ENCODE measurements at regions not wholly inside any gene's neighbourhood (a gene's known extent, or its start where the extent isn't known, plus 50 kb on each side); places are given as distances from the start of the nearest gene placed in this dataset.

DNA sequence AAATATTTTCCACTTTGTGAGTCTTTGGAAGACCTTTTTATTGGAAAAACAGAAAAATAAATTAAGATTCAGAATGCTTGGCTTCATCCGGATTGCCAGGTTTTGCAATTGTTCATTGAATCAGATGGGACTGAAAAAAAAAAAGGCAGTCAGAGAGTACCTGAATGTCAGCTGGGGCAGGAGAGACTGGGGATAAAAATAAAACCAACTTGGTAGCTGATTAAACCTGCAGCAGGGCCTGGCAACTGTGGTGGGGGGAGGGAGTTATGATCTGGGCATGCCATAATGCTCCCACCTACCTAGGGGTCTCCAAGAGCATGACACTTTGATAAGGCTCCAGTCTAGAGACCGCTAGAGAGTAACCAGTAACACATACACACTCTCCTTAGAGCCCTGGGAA is 454.4 kb downstream of the DTWD2 start:
- H3K9me3 ChIP-seq = no peaks in the 10 kb centered on the region
- DNase-seq = no peak
- intact Hi-C loops (cut with DNase I) = no loop called here
- TF ChIP-seq CTCF (IDR thresholded peaks at IDR 0.05) = no peak
- H3K4me3 ChIP-seq = no peak overlapping the region
- H3K36me3 ChIP-seq = no peaks in the 10 kb centered on the region
- no peaks in the 10 kb centered on the region for H3K27me3 ChIP-seq
- H3K4me1 ChIP-seq = no peaks in the 10 kb centered on the region
- no peak for ATAC-seq
- no peak overlapping the region for H3K27ac ChIP-seq

DNA sequence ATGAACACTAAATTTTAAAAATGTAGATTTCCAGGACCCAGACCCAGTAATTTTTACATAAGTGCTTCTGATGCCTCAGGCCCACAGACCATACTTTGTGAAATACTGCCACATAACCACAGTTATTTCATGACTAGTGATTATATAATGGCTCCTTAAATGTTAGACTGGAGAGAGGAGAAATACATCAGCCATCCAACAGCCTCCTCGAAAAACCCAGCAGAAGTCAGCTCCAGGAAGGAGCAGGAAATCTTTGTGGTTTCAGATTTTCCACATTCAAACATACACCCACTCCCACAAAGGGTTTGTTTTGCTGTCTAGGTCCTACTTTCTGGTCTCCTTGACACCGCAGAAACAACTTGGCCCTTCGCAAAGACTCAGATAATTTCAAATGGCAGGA is 455.2 kb downstream of the DTWD2 start:
- intact Hi-C loops (cut with DNase I) = no loop called here
- ATAC-seq = no peak
- no peak overlapping the region for H3K27ac ChIP-seq

GRCh38 chr5:118531276-118531675 is 457.1 kb downstream of the DTWD2 start:
- TF ChIP-seq CTCF (IDR thresholded peaks at IDR 0.05) = no peak
- ATAC-seq (no peak), DNase-seq (no peak)
- Histone ChIP-seq H3K27me3 (no peaks in the 10 kb centered on the region), H3K9me3 (no peaks in the 10 kb centered on the region), H3K4me1 (no peaks in the 10 kb centered on the region), H3K27ac (no peak overlapping the region), H3K4me3 (no peak overlapping the region), H3K36me3 (no peaks in the 10 kb centered on the region)
- intact Hi-C loops (cut with DNase I) = no loop called here

More for the DNA sequence above, 455.2 kb downstream of the DTWD2 start:
- Histone ChIP-seq H3K4me3 (no peak overlapping the region), H3K27me3 (no peaks in the 10 kb centered on the region), H3K36me3 (no peaks in the 10 kb centered on the region), H3K4me1 (no peaks in the 10 kb centered on the region), H3K9me3 (no peaks in the 10 kb centered on the region)
- TF ChIP-seq CTCF (IDR thresholded peaks at IDR 0.05) = no peak
- DNase-seq = no peak

DNA sequence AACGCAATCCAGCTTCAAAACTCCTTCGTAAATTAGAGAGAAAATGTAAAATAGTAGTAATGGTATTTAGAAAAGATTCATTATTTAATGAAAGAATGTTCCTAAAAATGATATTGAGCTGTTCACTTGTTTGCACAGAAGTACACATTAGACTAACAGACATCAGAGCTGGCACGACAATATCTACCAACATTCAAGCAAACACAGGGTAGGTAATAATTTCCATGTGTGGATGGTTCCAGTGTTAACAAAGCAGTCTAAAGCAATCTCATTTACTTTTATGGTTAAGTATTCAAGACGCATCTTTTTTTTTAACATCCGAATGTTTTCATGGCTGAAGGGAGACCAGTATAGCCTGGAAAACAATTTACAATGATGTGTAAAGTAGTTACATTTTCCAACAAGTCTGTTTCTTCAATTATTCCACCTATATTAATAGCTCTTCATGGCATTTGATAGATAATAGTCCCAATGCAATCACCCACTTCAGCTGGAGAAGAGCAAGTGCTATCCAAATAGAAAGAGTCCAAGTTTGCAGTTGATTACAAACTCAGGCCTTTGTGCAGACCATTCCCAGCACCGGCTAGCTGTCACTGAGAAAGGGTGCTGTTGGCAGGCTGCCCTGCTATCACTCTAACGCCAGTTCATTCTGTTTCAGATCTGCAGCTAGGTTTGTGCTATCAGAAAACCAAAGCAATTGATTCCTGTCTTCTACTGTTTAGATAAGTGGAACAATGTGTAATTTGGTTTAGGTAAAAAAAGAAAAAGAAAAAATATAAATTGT is 458.8 kb downstream of the DTWD2 start:
- Histone ChIP-seq H3K9me3 (no peaks in the 10 kb centered on the region), H3K27me3 (no peaks in the 10 kb centered on the region), H3K27ac (no peak overlapping the region), H3K36me3 (no peaks in the 10 kb centered on the region), H3K4me1 (no peaks in the 10 kb centered on the region), H3K4me3 (no peak overlapping the region)
- no peak for DNase-seq
- intact Hi-C loops (cut with DNase I) = no loop called here
- TF ChIP-seq CTCF (IDR thresholded peaks at IDR 0.05) = no peak
- no peak for ATAC-seq

DNA sequence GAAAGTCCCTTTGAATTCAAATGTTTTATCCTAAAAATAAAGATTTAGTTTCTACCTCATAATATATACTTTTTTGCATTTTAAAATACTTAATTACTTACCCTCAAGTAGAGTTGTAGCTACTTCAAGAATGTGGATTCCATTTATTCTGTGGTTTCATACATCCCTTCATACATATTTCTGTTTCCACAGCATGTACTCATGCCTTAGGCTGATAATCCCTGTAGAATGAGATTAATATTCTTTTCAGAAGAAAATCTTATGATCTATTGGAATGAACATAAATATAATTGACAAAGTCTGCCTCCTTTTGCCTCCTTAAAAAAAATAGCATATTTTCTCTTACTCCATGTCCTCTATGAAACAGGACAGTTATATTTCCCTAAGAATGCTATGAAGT is 465.7 kb downstream of the DTWD2 start:
- intact Hi-C loops (cut with DNase I) = no loop called here
- TF ChIP-seq CTCF (IDR thresholded peaks at IDR 0.05) = no peak
- DNase-seq (no peak), ATAC-seq (no peak)
- no peaks in the 10 kb centered on the region for H3K27me3 ChIP-seq
- H3K36me3 ChIP-seq = no peaks in the 10 kb centered on the region
- no peak overlapping the region for H3K27ac ChIP-seq
- H3K4me3 ChIP-seq = no peak overlapping the region
- H3K9me3 ChIP-seq = no peaks in the 10 kb centered on the region
- no peaks in the 10 kb centered on the region for H3K4me1 ChIP-seq
